ENCODE measurements at regions not wholly inside any gene's neighbourhood (a gene's known extent, or its start where the extent isn't known, plus 50 kb on each side); places are given as distances from the start of the nearest gene placed in this dataset.

DNA sequence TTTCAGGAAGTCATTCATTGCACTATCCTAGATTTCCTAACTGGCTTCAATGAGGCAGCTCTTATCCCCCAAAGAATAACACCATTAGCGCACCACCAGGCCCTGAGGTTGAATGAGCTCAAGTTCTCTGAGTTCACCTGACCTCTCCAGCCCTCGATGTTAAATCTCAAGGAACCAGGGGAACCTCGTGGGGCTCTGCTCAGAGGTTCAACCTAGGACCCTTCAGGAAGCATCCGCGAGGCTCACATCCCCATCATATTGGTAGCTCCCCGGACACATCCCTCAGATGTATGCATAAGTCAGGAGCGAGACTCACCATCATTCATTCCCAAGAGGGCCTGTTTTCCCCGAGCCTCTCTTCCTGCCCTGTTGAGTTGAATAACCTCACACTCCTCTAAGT lies 145.6 kb upstream of the KLHL29 start:
- TF ChIP-seq, protein P1, sequence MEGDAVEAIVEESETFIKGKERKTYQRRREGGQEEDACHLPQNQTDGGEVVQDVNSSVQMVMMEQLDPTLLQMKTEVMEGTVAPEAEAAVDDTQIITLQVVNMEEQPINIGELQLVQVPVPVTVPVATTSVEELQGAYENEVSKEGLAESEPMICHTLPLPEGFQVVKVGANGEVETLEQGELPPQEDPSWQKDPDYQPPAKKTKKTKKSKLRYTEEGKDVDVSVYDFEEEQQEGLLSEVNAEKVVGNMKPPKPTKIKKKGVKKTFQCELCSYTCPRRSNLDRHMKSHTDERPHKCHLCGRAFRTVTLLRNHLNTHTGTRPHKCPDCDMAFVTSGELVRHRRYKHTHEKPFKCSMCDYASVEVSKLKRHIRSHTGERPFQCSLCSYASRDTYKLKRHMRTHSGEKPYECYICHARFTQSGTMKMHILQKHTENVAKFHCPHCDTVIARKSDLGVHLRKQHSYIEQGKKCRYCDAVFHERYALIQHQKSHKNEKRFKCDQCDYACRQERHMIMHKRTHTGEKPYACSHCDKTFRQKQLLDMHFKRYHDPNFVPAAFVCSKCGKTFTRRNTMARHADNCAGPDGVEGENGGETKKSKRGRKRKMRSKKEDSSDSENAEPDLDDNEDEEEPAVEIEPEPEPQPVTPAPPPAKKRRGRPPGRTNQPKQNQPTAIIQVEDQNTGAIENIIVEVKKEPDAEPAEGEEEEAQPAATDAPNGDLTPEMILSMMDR (IDR thresholded peaks at IDR 0.05), result no peak
- TF ChIP-seq EP300 (IDR thresholded peaks at IDR 0.05) (no peak), POLR2A (IDR thresholded peaks at IDR 0.05) (no peak)

Data from ovary (tissue), 3 donors.